HEK293T (cell line): ENCODE measurements at regions not wholly inside any gene's neighbourhood (a gene's known extent, or its start where the extent isn't known, plus 50 kb on each side); places are given as distances from the start of the nearest gene placed in this dataset.
"Not testable (repeated sequence)": the region's sequence is repeated elsewhere in the genome, so short reads cannot be mapped to it uniquely, and the experiment has no call there.

Experiments used
- ARNT ChIP-seq: fragments of 450-650 bp; IDR thresholded peaks from 2 replicates; pipeline ENCODE4 v1.6.1; 2017; ENCODE audit warnings: mild to moderate bottlenecking
- BHLHE40 ChIP-seq: fragments of 450-650 bp; IDR thresholded peaks from 2 replicates; pipeline ENCODE4 v1.6.1; 2016; ENCODE audit warnings: mild to moderate bottlenecking, moderate library complexity, borderline replicate concordance
- FOXA1 ChIP-seq: fragments of 450-650 bp; IDR thresholded peaks from 2 replicates; pipeline ENCODE4 v1.6.1; 2016; ENCODE audit warnings: mild to moderate bottlenecking
- FOXM1 ChIP-seq: fragments of 450-650 bp; IDR thresholded peaks from 2 replicates; pipeline ENCODE4 v1.6.1; 2017; ENCODE audit warnings: mild to moderate bottlenecking, borderline replicate concordance
- L3MBTL2 ChIP-seq: fragments of 450-650 bp; conservative IDR thresholded peaks from 2 replicates; pipeline ENCODE4 v1.6.1; 2016; ENCODE audit warnings: mild to moderate bottlenecking
- PKNOX1 ChIP-seq: fragments of 450-650 bp; IDR thresholded peaks from 2 replicates; pipeline ENCODE4 v1.6.1; 2016
- SP1 ChIP-seq: fragments of 450-650 bp; IDR thresholded peaks from 2 replicates; pipeline ENCODE4 v1.6.1; 2017
- SUZ12 ChIP-seq: fragments of 450-650 bp; IDR thresholded peaks from 2 replicates; pipeline ENCODE4 v1.6.1; 2016; ENCODE audit warnings: mild to moderate bottlenecking
- ZNF384 ChIP-seq: fragments of 450-650 bp; IDR thresholded peaks from 2 replicates; pipeline ENCODE4 v1.6.1; 2016

DNA sequence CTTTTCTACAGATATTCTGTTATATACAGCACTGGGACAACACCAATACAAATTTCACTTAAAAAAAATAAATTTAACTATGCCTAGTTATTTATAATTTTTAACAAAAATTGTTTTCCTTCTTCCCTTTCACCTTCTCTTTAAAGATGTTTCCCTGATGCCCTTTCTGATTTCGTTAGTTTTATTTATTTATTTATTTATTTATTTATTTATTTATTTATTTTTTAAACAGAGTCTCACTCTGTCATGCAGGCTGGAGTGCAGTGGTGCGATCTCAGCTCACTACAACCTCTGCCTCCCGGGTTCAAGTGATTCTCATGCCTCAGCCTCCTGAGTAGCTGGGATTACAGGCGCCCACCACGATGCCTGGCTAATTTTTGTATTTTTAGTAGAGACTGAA is 105.9 kb upstream of the ARMC3 start:
- not testable (repeated sequence) for TF ChIP-seq SP1, L3MBTL2, ARNT, SUZ12, BHLHE40, ZNF384, FOXA1, PKNOX1, FOXM1
